ENCODE measurements at regions not wholly inside any gene's neighbourhood (a gene's known extent, or its start where the extent isn't known, plus 50 kb on each side); places are given as distances from the start of the nearest gene placed in this dataset.

- no peak for DNase-seq
These were observed 189.7 kb downstream of the BRD1 start for GRCh38 chr22:49638001-49638400.

GRCh38 chr22:49637255-49637760, 190.4 kb downstream of the BRD1 start:
- no peak for DNase-seq

- DNase-seq: no peak
These were observed 191.0 kb downstream of the BRD1 start for GRCh38 chr22:49636649-49637048.

- no peak for DNase-seq
These were observed 191.5 kb downstream of the BRD1 start for GRCh38 chr22:49636214-49636613.

GRCh38 chr22:49634006-49634772, 193.5 kb downstream of the BRD1 start:
- DNase-seq: no peak

GRCh38 chr22:49633010-49633324, 194.7 kb downstream of the BRD1 start:
- DNase-seq: no peak

- no peak for DNase-seq
These were observed 195.3 kb downstream of the BRD1 start for GRCh38 chr22:49632199-49633009.

- DNase-seq: no peak
These were observed 197.2 kb downstream of the BRD1 start for GRCh38 chr22:49630448-49630946.

- DNase-seq: no peak
These were observed 197.9 kb downstream of the BRD1 start for GRCh38 chr22:49629586-49630447.

- DNase-seq: no peak
These were observed 198.5 kb downstream of the BRD1 start for GRCh38 chr22:49629261-49629570.

GRCh38 chr22:49628391-49629260, 199.0 kb downstream of the BRD1 start:
- DNase-seq: no peak

- DNase-seq: no peak
These were observed 200.2 kb downstream of the BRD1 start for GRCh38 chr22:49627217-49628181.

- DNase-seq: no peak
These were observed 201.1 kb downstream of the BRD1 start for GRCh38 chr22:49626361-49627216.

- DNase-seq: no peak
These were observed 203.1 kb downstream of the BRD1 start for GRCh38 chr22:49624421-49625177.

- no peak for DNase-seq
These were observed 204.0 kb downstream of the BRD1 start for GRCh38 chr22:49623715-49624114.

GRCh38 chr22:49623176-49623575, 204.5 kb downstream of the BRD1 start:
- no peak for DNase-seq

- DNase-seq: no peak
These were observed 205.2 kb downstream of the BRD1 start for GRCh38 chr22:49622241-49623105.

- no peak for DNase-seq
These were observed 206.0 kb downstream of the BRD1 start for GRCh38 chr22:49621601-49622210.

All from stimulated activated CD4-positive, alpha-beta T cell treated with anti-CD3 and anti-CD28 coated beads, Interleukin-12 subunit alpha, Interleukin-12 subunit beta, amount 100 ng/mL, for 4 hours (primary cell).